ENCODE measurements at regions not wholly inside any gene's neighbourhood (a gene's known extent, or its start where the extent isn't known, plus 50 kb on each side); places are given as distances from the start of the nearest gene placed in this dataset.

- TF ChIP-seq TEAD4 (IDR thresholded peaks at IDR 0.05) (no peak), FOXM1 (IDR thresholded peaks at IDR 0.05; ENCODE audit: borderline replicate concordance, low read depth) (no peak), MAX (IDR thresholded peaks at IDR 0.05) (no peak), CEBPB (IDR thresholded peaks at IDR 0.05) (no peak), TAF1 (IDR thresholded peaks at IDR 0.05; ENCODE audit: low read depth) (no peak), RAD21 (IDR thresholded peaks at IDR 0.05; ENCODE audit: low read depth) (no peak), EGR1 (IDR thresholded peaks at IDR 0.05) (no peak), NFIC (IDR thresholded peaks at IDR 0.05) (no peak), CREB1 (IDR thresholded peaks at IDR 0.05; ENCODE audit: low read depth) (no peak), ZBTB7A (IDR thresholded peaks at IDR 0.05; ENCODE audit: low read depth) (no peak), EP300 (IDR thresholded peaks at IDR 0.05; ENCODE audit: borderline replicate concordance) (no peak), TCF12 (IDR thresholded peaks at IDR 0.05; ENCODE audit: low read depth) (no peak), USF1 (IDR thresholded peaks at IDR 0.05) (no peak), YY1 (IDR thresholded peaks at IDR 0.05; ENCODE audit: low read depth) (no peak), REST (IDR thresholded peaks at IDR 0.05; ENCODE audit: low read depth) (no peak)
Observed at GRCh38 chr11:109784536-109784935, 308.7 kb upstream of the ZC3H12C start.

GRCh38 chr11:109785198-109785597 is 308.0 kb upstream of the ZC3H12C start:
- no peak for TF ChIP-seq YY1 (IDR thresholded peaks at IDR 0.05; ENCODE audit: low read depth)

GRCh38 chr11:109785714-109786113 is 307.5 kb upstream of the ZC3H12C start:
- TF ChIP-seq TCF12 (IDR thresholded peaks at IDR 0.05; ENCODE audit: low read depth): no peak
- TF ChIP-seq TEAD4 (IDR thresholded peaks at IDR 0.05): no peak
- TF ChIP-seq MAX (IDR thresholded peaks at IDR 0.05): no peak
- TF ChIP-seq ZBTB7A (IDR thresholded peaks at IDR 0.05; ENCODE audit: low read depth): no peak
- TF ChIP-seq NFIC (IDR thresholded peaks at IDR 0.05): no peak

GRCh38 chr11:109788948-109789490 is 304.2 kb upstream of the ZC3H12C start:
- no peak for TF ChIP-seq CEBPB (IDR thresholded peaks at IDR 0.05)
- TF ChIP-seq FOXM1 (IDR thresholded peaks at IDR 0.05; ENCODE audit: borderline replicate concordance, low read depth): no peak
- no peak for TF ChIP-seq YY1 (IDR thresholded peaks at IDR 0.05; ENCODE audit: low read depth)
- TF ChIP-seq CREB1 (IDR thresholded peaks at IDR 0.05; ENCODE audit: low read depth): no peak
- TF ChIP-seq EP300 (IDR thresholded peaks at IDR 0.05; ENCODE audit: borderline replicate concordance): no peak
- TF ChIP-seq REST (IDR thresholded peaks at IDR 0.05; ENCODE audit: low read depth): no peak
- TF ChIP-seq ZBTB7A (IDR thresholded peaks at IDR 0.05; ENCODE audit: low read depth): no peak
- no peak for TF ChIP-seq TAF1 (IDR thresholded peaks at IDR 0.05; ENCODE audit: low read depth)
- TF ChIP-seq NFIC (IDR thresholded peaks at IDR 0.05): no peak
- no peak for TF ChIP-seq TEAD4 (IDR thresholded peaks at IDR 0.05)
- TF ChIP-seq USF1 (IDR thresholded peaks at IDR 0.05): no peak
- no peak for TF ChIP-seq RAD21 (IDR thresholded peaks at IDR 0.05; ENCODE audit: low read depth)
- TF ChIP-seq EGR1 (IDR thresholded peaks at IDR 0.05): no peak
- no peak for TF ChIP-seq TCF12 (IDR thresholded peaks at IDR 0.05; ENCODE audit: low read depth)
- no peak for TF ChIP-seq MAX (IDR thresholded peaks at IDR 0.05)

GRCh38 chr11:109789901-109790300 is 303.3 kb upstream of the ZC3H12C start:
- TF ChIP-seq FOXM1 (IDR thresholded peaks at IDR 0.05; ENCODE audit: borderline replicate concordance, low read depth) (no peak), NFIC (IDR thresholded peaks at IDR 0.05) (no peak), MAX (IDR thresholded peaks at IDR 0.05) (no peak), CEBPB (IDR thresholded peaks at IDR 0.05) (no peak)

- TF ChIP-seq CEBPB (IDR thresholded peaks at IDR 0.05): no peak
- TF ChIP-seq CREB1 (IDR thresholded peaks at IDR 0.05; ENCODE audit: low read depth): no peak
- no peak for TF ChIP-seq RAD21 (IDR thresholded peaks at IDR 0.05; ENCODE audit: low read depth)
- no peak for TF ChIP-seq REST (IDR thresholded peaks at IDR 0.05; ENCODE audit: low read depth)
- TF ChIP-seq EGR1 (IDR thresholded peaks at IDR 0.05): no peak
- no peak for TF ChIP-seq ZBTB7A (IDR thresholded peaks at IDR 0.05; ENCODE audit: low read depth)
- TF ChIP-seq TAF1 (IDR thresholded peaks at IDR 0.05; ENCODE audit: low read depth): no peak
Observed at GRCh38 chr11:109791337-109791736, 301.9 kb upstream of the ZC3H12C start.

All from Ishikawa (cell line).